Loucy (cell line): ENCODE measurements at regions not wholly inside any gene's neighbourhood (a gene's known extent, or its start where the extent isn't known, plus 50 kb on each side); places are given as distances from the start of the nearest gene placed in this dataset.

ENCODE experiments used
- H2AFZ ChIP-seq: fragments of 200-600 bp; sonication (generic); 2 replicates; pipeline ENCODE4 v1.6.0; 2016; ENCODE audit warnings: antibody characterized with exemption, mild to moderate bottlenecking, low read length, moderate library complexity
- H3F3A ChIP-seq: fragments of 200-600 bp; 2 replicates; pipeline ENCODE4 v1.6.0; 2016; ENCODE audit warnings: antibody characterized with exemption, low read depth, mild to moderate bottlenecking
- H3K27me3 ChIP-seq: fragments of 200-600 bp; sonication (generic); 2 replicates; pipeline ENCODE4 v1.6.1; 2014; ENCODE audit warnings: low read length, mild to moderate bottlenecking; ENCODE audit not compliant: insufficient read depth, poor library complexity, severe bottlenecking
- H3K36me3 ChIP-seq: fragments of 200-600 bp; sonication (generic); 2 replicates; pipeline ENCODE4 v1.6.1; 2016; ENCODE audit warnings: low read length; ENCODE audit not compliant: insufficient read depth
- H3K4me1 ChIP-seq: fragments of 200-600 bp; sonication (generic); 2 replicates; pipeline ENCODE4 v1.5.1; 2014; ENCODE audit warnings: low read length, mild to moderate bottlenecking; ENCODE audit not compliant: insufficient read depth, poor library complexity, severe bottlenecking
- H3K4me2 ChIP-seq: fragments of 200-600 bp; sonication (generic); 2 replicates; pipeline ENCODE4 v1.6.0; 2014; ENCODE audit warnings: antibody characterized with exemption, low read length, low read depth, mild to moderate bottlenecking; ENCODE audit not compliant: poor library complexity, severe bottlenecking
- H3K4me3 ChIP-seq: fragments of 200-600 bp; sonication (generic); 2 replicates; pipeline ENCODE4 v1.5.1; 2014; ENCODE audit warnings: low read length, mild to moderate bottlenecking, mixed read lengths; ENCODE audit not compliant: poor library complexity, severe bottlenecking
- H3K79me2 ChIP-seq: fragments of 200-600 bp; sonication (generic); 2 replicates; pipeline ENCODE4 v1.6.1; 2014; ENCODE audit warnings: low read length; ENCODE audit not compliant: insufficient read depth
- H3K9ac ChIP-seq: fragments of 200-600 bp; sonication (generic); 2 replicates; pipeline ENCODE4 v1.6.0; 2014; ENCODE audit warnings: mild to moderate bottlenecking, low read depth, low read length, moderate library complexity; ENCODE audit not compliant: poor library complexity, severe bottlenecking
- H3K9me2 ChIP-seq: fragments of 200-600 bp; sonication (generic); replicated peaks from 2 replicates; pipeline ENCODE4 v1.6.1; 2016; ENCODE audit warnings: low read depth, low read length, mixed read lengths
- H3K9me3 ChIP-seq: fragments of 200-600 bp; sonication (generic); 2 replicates; pipeline ENCODE4 v1.6.1; 2014; ENCODE audit warnings: mild to moderate bottlenecking, antibody characterized with exemption, low read length, low read depth; ENCODE audit not compliant: insufficient read depth
- H4K20me1 ChIP-seq: fragments of 200-600 bp; sonication (generic); 2 replicates; pipeline ENCODE4 v1.6.0; 2014; ENCODE audit warnings: antibody characterized with exemption, low read length, mild to moderate bottlenecking; ENCODE audit not compliant: insufficient read depth, poor library complexity, severe bottlenecking
- EZH2phosphoT487 ChIP-seq: fragments of 200-600 bp; IDR thresholded peaks from 2 replicates; pipeline ENCODE4 v1.6.1; 2018; ENCODE audit warnings: antibody characterized with exemption, mild to moderate bottlenecking, moderate library complexity, borderline replicate concordance
- TF ChIP-seq, protein P1 (sequence below): fragments of 200-600 bp; sonication (generic); conservative IDR thresholded peaks from 2 replicates; pipeline ENCODE4 v1.5.1; 2014; ENCODE audit warnings: mild to moderate bottlenecking, antibody characterized with exemption, low read length

- Histone ChIP-seq H2AFZ (no peak overlapping the region), H3K4me2 (no peak overlapping the region), H3K9ac (no peak overlapping the region), H3K4me1 (no peaks in the 10 kb centered on the region), H3K36me3 (no peaks in the 10 kb centered on the region), H3K79me2 (no peaks in the 10 kb centered on the region), H3K9me3 (no peaks in the 10 kb centered on the region), H3K27me3 (no peaks in the 10 kb centered on the region), H3K9me2 (no peaks in the 10 kb centered on the region), H3K4me3 (no peak overlapping the region), H4K20me1 (no peaks in the 10 kb centered on the region), H3F3A (no peaks in the 10 kb centered on the region)
- TF ChIP-seq, protein P1, sequence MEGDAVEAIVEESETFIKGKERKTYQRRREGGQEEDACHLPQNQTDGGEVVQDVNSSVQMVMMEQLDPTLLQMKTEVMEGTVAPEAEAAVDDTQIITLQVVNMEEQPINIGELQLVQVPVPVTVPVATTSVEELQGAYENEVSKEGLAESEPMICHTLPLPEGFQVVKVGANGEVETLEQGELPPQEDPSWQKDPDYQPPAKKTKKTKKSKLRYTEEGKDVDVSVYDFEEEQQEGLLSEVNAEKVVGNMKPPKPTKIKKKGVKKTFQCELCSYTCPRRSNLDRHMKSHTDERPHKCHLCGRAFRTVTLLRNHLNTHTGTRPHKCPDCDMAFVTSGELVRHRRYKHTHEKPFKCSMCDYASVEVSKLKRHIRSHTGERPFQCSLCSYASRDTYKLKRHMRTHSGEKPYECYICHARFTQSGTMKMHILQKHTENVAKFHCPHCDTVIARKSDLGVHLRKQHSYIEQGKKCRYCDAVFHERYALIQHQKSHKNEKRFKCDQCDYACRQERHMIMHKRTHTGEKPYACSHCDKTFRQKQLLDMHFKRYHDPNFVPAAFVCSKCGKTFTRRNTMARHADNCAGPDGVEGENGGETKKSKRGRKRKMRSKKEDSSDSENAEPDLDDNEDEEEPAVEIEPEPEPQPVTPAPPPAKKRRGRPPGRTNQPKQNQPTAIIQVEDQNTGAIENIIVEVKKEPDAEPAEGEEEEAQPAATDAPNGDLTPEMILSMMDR: no peak
- no peak for TF ChIP-seq EZH2phosphoT487
These were observed 365.8 kb upstream of the OPRM1 start for GRCh38 chr6:153673225-153673624.

DNA sequence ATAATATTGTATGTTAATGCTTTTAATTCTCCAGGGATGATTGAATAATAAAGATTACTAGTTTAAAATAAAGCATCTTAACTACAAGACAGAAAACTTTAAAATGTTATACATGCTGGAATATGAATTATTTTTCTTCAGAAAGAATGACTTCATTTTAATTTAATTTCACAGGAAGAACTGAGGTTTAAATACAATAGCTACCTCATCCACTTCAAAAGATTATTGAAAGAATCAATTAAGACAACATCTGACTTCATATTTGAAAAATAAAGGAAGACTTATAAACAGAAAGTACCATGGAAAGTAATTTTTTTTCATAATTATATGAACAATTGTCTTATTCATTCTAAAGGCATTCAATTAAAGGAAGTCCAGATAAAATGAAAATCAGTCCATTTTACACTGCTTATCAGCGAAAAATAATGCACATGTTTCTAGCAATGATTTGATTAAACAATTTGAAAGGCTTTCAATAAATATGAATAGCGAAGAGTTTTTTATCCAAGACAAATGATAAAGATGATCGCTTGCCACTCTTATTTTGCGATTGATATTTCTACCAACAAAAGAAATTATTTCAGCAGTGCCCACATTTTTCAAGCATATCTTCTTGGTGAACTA, 368.5 kb upstream of the OPRM1 start:
- no peaks in the 10 kb centered on the region for H3F3A ChIP-seq
- H3K79me2 ChIP-seq: no peaks in the 10 kb centered on the region
- TF ChIP-seq, protein P1: no peak
- TF ChIP-seq EZH2phosphoT487: no peak
- no peaks in the 10 kb centered on the region for H3K27me3 ChIP-seq
- H3K36me3 ChIP-seq: no peaks in the 10 kb centered on the region
- H3K9me3 ChIP-seq: no peaks in the 10 kb centered on the region
- no peaks in the 10 kb centered on the region for H3K9me2 ChIP-seq
- H3K4me1 ChIP-seq: no peaks in the 10 kb centered on the region
- H3K9ac ChIP-seq: no peak overlapping the region
- H4K20me1 ChIP-seq: no peaks in the 10 kb centered on the region
- no peak overlapping the region for H3K4me2 ChIP-seq
- H3K4me3 ChIP-seq: no peak overlapping the region
- H2AFZ ChIP-seq: no peak overlapping the region

DNA sequence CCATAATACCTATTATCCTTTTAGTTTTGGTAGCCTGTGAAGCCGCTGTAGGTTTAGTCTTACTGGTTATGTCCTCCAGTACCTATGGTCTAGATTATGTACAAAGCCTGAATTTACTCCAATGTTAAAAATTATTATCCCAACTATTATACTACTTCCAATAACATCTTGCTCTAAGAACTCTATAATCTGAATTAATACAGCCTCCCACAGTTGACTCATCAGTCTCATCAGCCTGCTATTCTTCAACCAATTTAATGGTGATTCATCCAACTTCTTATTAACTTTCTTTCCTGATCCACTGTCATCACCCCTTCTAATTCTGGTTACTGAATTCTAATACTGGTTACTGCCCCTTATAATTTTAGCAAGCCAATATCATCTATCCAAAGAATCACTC, 370.3 kb upstream of the OPRM1 start:
- Histone ChIP-seq H4K20me1 (no peaks in the 10 kb centered on the region), H2AFZ (no peak overlapping the region), H3K9ac (no peak overlapping the region), H3K27me3 (no peaks in the 10 kb centered on the region), H3K4me1 (no peaks in the 10 kb centered on the region), H3K4me3 (no peak overlapping the region), H3K9me2 (no peaks in the 10 kb centered on the region), H3K9me3 (no peaks in the 10 kb centered on the region), H3K36me3 (no peaks in the 10 kb centered on the region), H3F3A (no peaks in the 10 kb centered on the region), H3K4me2 (no peak overlapping the region), H3K79me2 (no peaks in the 10 kb centered on the region)
- TF ChIP-seq, protein P1: no peak
- no peak for TF ChIP-seq EZH2phosphoT487
